Lung microvascular endothelial cell (primary cell): ENCODE measurements at regions not wholly inside any gene's neighbourhood (a gene's known extent, or its start where the extent isn't known, plus 50 kb on each side); places are given as distances from the start of the nearest gene placed in this dataset.

Experiments
- DNase-seq, 2 donors: peaks; one replicate each; pipeline versions ENCODE4 v3.0.0 to v3.0.0-alpha.2; 2010; ENCODE audit warnings: low read depth in 2 of 2

DNA sequence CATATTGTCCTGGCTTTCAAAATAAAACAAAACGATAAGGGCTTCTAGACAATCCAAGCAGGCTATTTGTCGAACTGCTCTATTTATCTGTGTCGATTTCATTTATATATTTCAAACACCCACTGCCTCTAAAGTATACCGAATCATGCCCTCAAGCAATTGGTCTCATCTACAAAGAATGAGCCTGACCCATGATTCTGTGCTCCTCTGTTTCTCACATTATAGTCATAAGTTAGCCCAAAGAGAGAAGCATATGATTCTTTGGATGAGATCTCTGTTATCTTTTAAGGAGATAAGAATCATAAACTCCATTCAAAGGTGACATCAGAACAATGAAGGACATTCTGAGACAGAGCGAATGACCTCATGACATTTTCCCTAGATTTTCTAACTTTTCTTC, 191.1 kb downstream of the MAP2K6 start:
- no peak for DNase-seq

DNA sequence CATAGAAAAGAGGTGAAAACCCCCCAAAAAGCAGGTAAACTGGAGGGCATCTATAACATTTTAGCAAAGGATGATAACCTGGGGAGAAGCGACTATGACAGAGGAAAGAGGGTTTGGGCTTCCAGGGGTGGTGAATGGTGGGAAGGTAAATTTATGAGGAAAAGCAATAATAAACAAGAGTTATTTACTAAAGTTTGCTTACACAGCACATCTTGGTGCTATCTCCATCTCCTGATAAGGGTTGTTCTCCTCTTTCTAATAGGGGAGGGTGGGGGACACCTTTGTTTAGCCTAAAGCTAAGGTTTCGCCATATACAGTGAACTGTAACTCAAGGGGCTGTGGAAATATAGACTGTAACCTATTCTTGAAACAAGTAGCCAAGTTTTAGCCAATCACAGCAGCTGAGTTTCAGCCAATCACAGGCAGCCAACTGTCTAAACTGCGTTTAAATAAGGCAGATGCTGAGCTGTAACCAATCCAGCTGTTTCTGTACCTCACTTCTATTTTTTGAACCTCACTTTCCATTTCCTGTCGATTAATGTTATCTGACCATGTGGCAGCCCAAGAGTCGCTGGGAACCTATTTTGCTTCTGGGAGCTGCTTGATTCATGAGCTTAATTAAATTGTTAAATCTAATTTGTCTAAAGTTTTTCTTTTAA, 191.8 kb downstream of the MAP2K6 start:
- no peak for DNase-seq

GRCh38 chr17:69607162-69607834, 192.8 kb downstream of the MAP2K6 start:
- DNase-seq: peak; percentile 87 to 90

GRCh38 chr17:69608141-69608540, 193.6 kb downstream of the MAP2K6 start:
- no peak for DNase-seq

DNA sequence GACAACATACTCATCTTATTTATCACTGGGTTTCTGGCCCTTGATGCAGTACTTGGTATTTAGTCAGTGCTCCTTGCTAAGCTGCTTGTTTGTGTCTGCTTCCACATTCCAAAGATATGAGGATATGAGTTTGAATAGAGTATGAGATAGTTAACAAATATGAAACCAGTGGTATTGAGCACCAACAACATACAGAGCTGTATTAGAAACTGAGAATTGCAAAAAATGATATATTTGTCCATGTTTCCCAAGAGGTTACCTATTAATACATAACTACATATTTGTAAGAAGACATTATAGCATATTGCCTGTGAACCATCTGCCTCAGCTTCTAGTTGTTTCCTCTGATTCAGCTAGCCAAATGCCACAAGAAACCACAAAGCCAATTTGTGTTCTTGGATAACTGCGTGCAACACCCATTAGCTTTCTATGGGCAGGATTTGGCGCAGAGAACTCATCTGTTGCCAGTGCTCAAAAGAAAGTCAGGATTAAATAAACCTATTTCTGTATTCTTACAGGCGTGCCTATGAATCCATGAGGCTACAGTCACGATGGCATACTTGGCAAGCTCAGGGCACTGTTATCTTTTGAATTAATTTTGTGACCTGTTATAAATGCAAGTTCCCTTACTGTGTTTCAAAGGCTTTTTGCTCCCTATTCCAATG, 194.4 kb downstream of the MAP2K6 start:
- peak in 1 of 2 donors; percentile 87 for DNase-seq

GRCh38 chr17:69609473-69610305, 195.2 kb downstream of the MAP2K6 start:
- peak; percentile 47 to 56 for DNase-seq

DNA sequence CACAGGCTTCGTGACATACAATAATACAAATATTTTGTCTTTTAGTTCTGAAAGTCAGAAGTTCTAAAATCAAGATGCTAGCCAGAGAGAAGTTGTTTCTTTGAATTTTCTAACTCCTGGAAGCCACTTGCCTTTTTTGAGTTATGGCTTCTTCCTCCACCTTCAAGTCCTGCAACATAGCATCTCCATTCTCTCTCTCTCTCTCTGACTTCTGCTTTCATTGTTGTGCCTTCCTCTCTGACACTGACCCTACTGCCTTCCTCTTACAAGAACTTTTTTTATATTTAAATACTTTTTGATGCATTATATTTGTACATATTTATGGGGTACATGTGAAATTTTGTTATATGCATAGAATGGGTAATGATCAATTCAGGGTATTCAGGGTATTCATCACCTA, 205.9 kb downstream of the MAP2K6 start:
- no peak for DNase-seq

GRCh38 chr17:69625474-69625873, 211.0 kb downstream of the MAP2K6 start:
- no peak for DNase-seq

DNA sequence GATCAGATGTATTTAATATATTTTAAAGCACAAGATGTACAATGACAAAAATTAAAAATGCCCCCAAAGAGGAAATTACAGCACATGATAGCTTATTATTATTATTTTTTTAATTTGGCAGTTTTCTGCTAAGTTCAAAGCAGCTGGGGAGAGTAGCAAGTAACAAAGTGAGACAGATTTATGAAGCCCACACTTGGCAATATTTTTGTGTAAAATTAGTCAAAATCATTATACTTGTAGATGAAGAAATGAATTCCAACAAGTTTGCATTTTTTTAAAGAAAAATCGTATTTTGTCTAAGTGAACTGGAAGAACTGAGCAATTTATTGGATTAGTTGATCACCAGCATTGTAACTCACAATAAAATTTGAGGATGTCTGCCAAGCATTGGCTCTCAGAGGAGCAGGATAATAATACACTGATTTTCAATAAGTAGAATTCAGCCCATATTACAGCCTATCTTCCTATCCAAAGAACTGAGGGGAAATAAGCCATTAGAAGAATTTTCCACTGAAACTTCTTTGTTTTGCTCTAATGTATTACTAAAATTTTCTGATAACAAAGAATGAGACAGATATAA, 215.6 kb downstream of the MAP2K6 start:
- DNase-seq: no peak

DNA sequence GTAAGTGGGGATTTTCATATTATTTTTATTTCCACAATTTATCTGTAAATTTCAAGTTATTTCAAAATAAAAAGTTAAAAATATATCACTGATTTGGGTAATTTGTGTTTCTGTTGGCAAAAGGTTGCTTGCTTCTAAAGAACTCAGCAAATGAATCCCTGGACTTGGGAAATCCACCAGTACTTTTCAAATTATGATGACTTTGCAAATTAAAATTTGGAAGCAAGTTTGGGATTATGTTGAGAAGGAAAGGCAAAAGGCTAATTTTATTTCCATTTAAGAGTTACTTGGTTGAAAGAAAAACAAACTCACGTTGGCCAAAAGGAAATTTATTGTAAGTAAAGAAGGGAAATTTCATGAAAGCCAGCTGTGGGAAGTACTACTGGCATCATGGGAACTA, 220.3 kb downstream of the MAP2K6 start:
- DNase-seq: no peak

DNA sequence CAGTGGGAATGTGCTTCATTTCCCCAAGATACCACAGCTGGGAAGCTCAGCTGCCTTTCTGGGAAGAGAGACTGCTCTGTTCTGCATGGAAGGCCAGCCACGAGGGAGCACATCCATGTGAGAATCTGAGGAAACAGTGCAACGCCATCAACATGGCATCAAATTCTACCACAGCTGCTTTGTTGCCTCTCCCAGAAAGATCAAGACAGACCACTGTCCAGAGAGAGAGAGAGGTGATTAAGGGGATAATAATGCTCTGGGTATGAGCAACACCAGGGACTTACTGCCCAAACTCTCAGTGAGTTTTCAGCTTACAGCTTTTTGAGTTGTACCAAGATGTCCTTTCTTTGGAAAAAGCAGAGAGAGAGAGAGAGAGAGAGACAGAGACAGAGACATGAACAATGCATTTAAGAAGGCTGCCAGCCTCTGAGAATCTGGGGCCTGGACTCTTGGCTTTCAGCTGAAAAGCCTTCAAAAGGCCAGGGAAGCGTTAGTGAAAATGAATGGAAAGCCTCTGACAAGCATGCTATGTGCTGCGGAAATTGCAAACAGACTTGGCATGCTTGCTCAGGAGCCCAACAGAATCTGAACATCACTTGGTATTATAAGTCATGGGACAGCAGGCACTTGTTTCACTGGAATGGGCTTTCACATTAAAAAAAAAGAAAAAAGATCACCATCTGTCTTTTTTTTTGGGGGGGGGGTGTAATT, 223.1 kb downstream of the MAP2K6 start:
- no peak for DNase-seq

DNA sequence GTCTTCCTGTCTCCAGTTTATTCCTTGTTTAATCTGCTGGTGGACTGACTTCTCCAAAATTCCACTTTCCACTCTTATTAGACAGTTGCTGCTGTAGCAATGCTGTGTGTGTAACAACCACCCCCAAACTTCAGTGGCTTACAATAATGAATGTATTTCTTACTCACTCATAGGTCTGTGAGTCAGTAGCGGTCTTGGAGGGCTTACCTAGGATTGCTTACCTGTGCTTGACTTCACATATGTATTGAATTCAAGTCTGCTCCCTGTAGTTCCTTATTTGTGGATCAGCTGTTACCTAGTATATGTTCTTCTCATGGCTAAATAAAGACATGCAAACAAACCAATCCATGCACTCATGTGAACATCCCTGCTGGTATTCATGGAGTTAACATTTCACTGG, 224.6 kb downstream of the MAP2K6 start:
- DNase-seq: no peak

DNA sequence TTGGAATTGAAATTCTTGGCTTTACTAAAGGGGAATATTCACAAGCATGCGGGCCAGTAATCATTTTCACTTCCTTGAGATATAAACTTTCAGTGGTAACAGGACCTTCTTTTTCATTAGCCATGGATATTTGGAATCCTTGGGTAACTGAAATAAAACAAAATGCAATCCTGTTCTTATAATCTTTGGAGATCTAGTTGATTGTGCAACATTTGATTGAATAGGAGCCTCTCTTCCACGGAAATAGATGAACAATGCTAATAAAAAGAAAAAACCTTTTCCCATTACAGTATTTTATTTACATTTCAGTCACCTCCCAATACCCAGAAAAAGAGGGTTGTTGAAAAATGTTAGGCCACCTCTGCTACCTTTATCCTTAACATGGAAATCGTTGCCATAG, 225.6 kb downstream of the MAP2K6 start:
- no peak for DNase-seq

DNA sequence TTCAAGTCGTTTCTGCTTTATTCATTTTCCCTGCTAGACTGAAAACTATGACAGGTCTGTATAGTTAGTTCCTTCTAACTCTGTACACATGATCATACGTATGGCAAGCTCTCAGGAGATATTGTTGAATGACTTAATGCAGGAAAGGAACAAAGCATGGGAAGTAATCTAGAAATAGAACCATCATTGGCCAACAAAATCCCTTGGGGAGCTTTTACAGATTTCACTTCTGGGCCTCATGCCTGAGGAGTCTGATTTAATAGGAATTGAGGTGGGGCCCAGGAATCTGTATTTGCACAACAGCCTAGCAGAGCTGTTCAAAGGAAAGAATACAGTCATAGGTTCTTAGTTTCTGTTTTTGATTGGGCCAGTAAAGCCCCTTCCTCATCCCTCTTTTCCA, 229.2 kb downstream of the MAP2K6 start:
- DNase-seq: no peak

DNA sequence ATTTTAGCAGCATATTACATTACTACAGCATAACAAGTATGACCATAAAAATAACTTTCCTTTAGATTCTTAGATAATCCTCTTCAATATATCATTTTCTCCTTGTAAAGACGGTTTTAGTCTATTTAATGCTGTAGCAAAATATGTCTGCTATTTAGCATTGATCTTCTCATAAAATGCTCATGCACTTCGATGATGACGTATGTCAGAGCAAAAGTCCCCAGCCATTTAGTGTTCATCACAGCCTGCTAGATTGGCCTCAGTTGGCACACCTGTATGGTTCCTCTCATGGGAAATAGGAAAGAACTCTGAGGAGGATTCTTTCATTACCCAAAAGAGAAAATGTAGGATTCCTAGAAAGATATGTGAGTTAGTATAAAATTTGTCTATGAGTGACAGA, 232.2 kb downstream of the MAP2K6 start:
- no peak for DNase-seq

DNA sequence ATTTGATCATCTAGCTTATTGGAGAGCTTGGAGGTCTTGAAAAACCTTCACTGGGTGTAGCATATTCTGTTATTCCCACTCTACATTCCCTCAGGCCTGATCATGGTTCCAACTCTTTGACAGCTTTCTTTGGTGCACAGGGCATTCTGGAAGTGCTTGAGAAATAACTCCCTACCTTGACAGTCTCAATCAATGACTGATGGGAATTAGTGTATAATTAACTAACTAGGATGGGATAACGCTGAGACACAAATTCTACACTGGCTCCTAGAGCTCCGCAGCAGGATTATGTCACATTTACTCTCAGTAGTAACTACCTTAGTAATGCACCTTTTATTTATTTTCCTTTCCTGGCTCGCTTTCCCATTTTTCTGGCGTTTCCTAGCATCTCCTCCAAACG, 236.4 kb downstream of the MAP2K6 start:
- DNase-seq: no peak

DNA sequence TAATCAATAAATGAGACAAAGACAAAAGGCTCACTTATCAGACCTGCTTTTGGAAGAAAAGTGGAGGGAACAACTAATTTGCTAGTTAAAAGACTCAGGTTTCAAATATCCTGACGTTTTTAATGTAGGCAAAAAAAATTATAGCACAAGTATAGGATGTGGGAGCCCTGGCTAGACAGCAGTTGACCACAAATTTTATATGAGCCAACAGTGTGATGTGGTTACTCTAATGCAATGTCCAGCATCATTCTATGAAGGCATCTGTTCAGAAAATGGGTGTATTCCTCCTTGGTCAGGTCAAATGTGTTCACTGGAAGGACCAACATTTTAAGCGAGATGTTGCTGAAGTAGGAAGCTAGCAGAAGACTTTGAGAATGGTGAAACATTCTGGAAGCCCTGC, 237.4 kb downstream of the MAP2K6 start:
- no peak for DNase-seq

DNA sequence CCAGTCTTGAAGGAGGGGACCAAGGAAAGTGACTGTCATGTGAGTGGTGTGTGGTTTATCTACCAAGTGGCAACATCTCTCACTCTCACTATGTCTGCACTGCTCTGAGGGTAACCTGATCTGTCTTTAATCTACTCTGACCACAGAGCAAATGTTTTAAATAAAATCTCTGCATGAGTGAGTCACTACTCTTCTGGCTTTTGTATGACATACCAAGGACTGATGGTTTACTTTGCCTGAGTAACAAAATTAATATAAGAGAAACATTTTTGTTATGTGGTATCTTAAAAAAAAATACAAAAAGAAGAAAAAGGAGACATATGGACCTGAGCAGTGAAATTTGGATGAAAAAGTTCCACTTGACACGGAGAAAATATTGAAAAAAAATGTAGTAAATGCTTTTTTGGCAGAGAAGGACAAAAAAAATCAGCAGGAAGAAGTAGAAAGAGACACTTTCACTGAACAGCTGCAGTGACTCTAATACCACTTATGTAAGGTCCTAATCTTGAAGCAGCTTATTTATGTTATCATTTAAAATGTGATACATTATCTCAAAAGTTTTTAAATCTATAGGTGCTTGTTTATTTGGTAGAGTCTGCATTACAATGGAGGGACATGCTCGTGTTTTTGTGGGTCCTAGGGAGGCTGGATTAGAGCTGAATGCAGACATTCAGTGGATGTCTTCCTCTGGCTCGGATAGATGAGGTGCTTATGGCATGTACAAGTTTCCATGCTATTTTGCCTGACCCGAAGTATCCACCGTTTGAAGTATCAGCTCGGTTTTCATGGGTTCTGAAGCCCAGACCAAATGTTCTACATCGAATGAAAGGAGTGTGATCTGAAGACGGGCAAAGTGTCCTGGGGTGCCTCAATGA, 240.7 kb downstream of the MAP2K6 start:
- DNase-seq: peak in 1 of 2 donors; percentile 11

GRCh38 chr17:69655902-69656301, 241.4 kb downstream of the MAP2K6 start:
- DNase-seq: no peak
